GM18861 (cell line): ENCODE measurements at regions not wholly inside any gene's neighbourhood (a gene's known extent, or its start where the extent isn't known, plus 50 kb on each side); places are given as distances from the start of the nearest gene placed in this dataset.
A peak's percentile ranks its signal among the peaks of the same experiment; 100 is the strongest.
"Not testable (repeated sequence)": the region's sequence is repeated elsewhere in the genome, so short reads cannot be mapped to it uniquely, and the experiment has no call there.

Source experiments
- ATAC-seq: cut with Tn5 transposase; IDR thresholded peaks from one replicate; pipeline ENCODE4 v1.9.1; 2021; ENCODE audit not compliant: unreplicated experiment

GRCh38 chr12:40431169-40431568 lies 206.4 kb downstream of the LRRK2 start:
- ATAC-seq, result no peak

GRCh38 chr12:40435251-40435650 lies 210.5 kb downstream of the LRRK2 start:
- ATAC-seq, result no peak

- no peak for ATAC-seq
These were observed 211.2 kb downstream of the LRRK2 start for GRCh38 chr12:40435951-40436350.

- no peak for ATAC-seq
These were observed 211.8 kb downstream of the LRRK2 start for GRCh38 chr12:40436564-40436963.

- ATAC-seq, result no peak
These were observed 215.1 kb downstream of the LRRK2 start for GRCh38 chr12:40439771-40440492.

- no peak for ATAC-seq
These were observed 219.4 kb downstream of the LRRK2 start for GRCh38 chr12:40444174-40444573.

GRCh38 chr12:40446385-40446784 lies 221.6 kb downstream of the LRRK2 start:
- peak; percentile 74 for ATAC-seq

- ATAC-seq, result not testable (repeated sequence)
These were observed 223.7 kb downstream of the LRRK2 start for GRCh38 chr12:40448523-40448922.

GRCh38 chr12:40451661-40452060 lies 226.9 kb downstream of the LRRK2 start:
- ATAC-seq, result no peak

GRCh38 chr12:40464121-40464520 lies 228.1 kb upstream of the CNTN1 start:
- ATAC-seq, result no peak

GRCh38 chr12:40469736-40470135 lies 222.5 kb upstream of the CNTN1 start:
- ATAC-seq, result no peak

- no peak for ATAC-seq
These were observed 218.3 kb upstream of the CNTN1 start for GRCh38 chr12:40473962-40474361.

GRCh38 chr12:40474630-40475029 lies 217.6 kb upstream of the CNTN1 start:
- no peak for ATAC-seq

GRCh38 chr12:40499856-40500255 lies 192.4 kb upstream of the CNTN1 start:
- no peak for ATAC-seq

- peak; percentile 42 for ATAC-seq
These were observed 189.9 kb upstream of the CNTN1 start for GRCh38 chr12:40502322-40502721.

- ATAC-seq, result no peak
These were observed 186.9 kb upstream of the CNTN1 start for GRCh38 chr12:40505327-40505726.

- no peak for ATAC-seq
These were observed 183.8 kb upstream of the CNTN1 start for GRCh38 chr12:40508421-40508820.

- ATAC-seq, result no peak
These were observed 180.9 kb upstream of the CNTN1 start for GRCh38 chr12:40511341-40511740.

- no peak for ATAC-seq
These were observed 177.0 kb upstream of the CNTN1 start for GRCh38 chr12:40515041-40515816.

GRCh38 chr12:40522837-40523236 lies 169.4 kb upstream of the CNTN1 start:
- ATAC-seq, result no peak

GRCh38 chr12:40525054-40525453 lies 167.2 kb upstream of the CNTN1 start:
- ATAC-seq, result no peak

GRCh38 chr12:40534828-40535227 lies 157.4 kb upstream of the CNTN1 start:
- ATAC-seq, result no peak
